Uterus (tissue), 3 donors: ENCODE measurements at regions not wholly inside any gene's neighbourhood (a gene's known extent, or its start where the extent isn't known, plus 50 kb on each side); places are given as distances from the start of the nearest gene placed in this dataset.

Source experiments
- DNase-seq, 2 donors: peaks; one replicate each; pipeline ENCODE4 v3.0.0-alpha.2; 2019 to 2020
- H3K27ac ChIP-seq, 2 donors: fragments of 200-600 bp; sonication (generic); 1 replicate in 1 of 2; 2 replicates in 1 of 2; pipeline ENCODE4 v1.5.1; 2016 to 2018
- H3K27me3 ChIP-seq, 2 donors: fragments of 200-600 bp; sonication (generic); one replicate each; pipeline ENCODE4 v1.5.1; 2018 to 2019; ENCODE audit warnings: control low read depth in 1 of 2
- H3K36me3 ChIP-seq, 2 donors: fragments of 200-600 bp; sonication (generic); one replicate each; pipeline ENCODE4 v1.5.1; 2019; ENCODE audit warnings: control low read depth in 1 of 2
- H3K4me1 ChIP-seq, 2 donors: fragments of 200-600 bp; sonication (generic); one replicate each; pipeline ENCODE4 v1.5.1; 2018 to 2019; ENCODE audit warnings: control low read depth in 1 of 2
- H3K4me3 ChIP-seq, 2 donors: fragments of 200-600 bp; sonication (generic); 1 replicate in 1 of 2; 2 replicates in 1 of 2; pipeline ENCODE4 v1.5.1; 2018 to 2019; ENCODE audit warnings: mild to moderate bottlenecking in 1 of 2
- H3K9me3 ChIP-seq, 2 donors: fragments of 200-600 bp; sonication (generic); one replicate each; pipeline ENCODE4 v1.5.1; 2019; ENCODE audit warnings: control low read depth in 1 of 2
- POLR2A ChIP-seq, 2 donors: fragments of 450-650 bp; IDR thresholded peaks; one replicate each; pipeline ENCODE4 v1.6.1; 2016; ENCODE audit warnings: antibody characterized with exemption in 2 of 2, mild to moderate bottlenecking in 1 of 2, moderate library complexity in 1 of 2
- intact Hi-C: fragments of 100-400 bp; cut with DNase I; formaldehyde crosslinking; loops from one replicate; pipeline ENCODE4 v1.15.1; 2023; ENCODE audit warnings: low total_unique reads
- TF ChIP-seq, protein P1 (sequence below), 4 experiments: fragments of 200-600 bp in 2 of 4; fragments of 450-650 bp in 2 of 4; sonication (generic) in 2 of 4; IDR thresholded peaks; one replicate each; pipeline ENCODE4 v1.5.1; 2016 to 2019; ENCODE audit warnings: antibody characterized with exemption in 4 of 4, mild to moderate bottlenecking in 2 of 4, moderate library complexity in 1 of 4
- donor health status: DM: yes; HTN: yes; CAD: no.

DNA sequence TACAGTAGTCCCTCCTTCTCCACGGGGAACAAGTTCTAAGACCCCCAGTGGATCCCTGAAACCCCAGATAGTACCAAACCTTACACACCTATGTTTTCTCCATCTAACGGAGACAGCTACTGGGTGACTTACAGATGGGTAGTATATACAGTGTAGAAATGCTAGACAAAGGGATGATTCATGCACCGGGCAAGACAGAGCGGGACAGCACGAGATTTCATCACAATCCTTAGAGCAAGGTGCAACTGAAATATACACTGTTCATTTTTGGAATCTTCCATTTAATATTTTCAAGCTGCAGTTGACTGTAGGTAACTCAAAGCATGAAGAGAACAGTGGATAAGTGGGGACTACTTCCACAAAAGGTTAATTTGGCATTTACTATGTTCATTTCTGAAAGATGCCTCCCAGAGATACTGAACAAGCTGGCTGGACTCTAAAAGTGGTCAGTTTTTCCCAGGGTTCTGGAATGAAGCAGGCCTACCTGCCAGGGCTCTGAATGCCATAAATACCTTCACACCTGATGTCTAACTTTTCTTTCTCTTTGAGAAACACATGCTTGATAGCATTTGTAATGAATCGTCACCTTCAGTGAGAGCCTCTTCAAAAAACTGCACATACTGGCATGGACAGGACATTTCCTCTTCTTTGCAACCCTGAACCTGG is 127.7 kb upstream of the FOXN3 start:
- DNase-seq, result no peak
- Histone ChIP-seq H3K4me3 (no peak overlapping the region), H3K36me3 (no peaks in the 10 kb centered on the region), H3K4me1 (no peaks in the 10 kb centered on the region), H3K27me3 (no peaks in the 10 kb centered on the region), H3K9me3 (no peaks in the 10 kb centered on the region), H3K27ac (no peak overlapping the region)
- intact Hi-C loops, result no loop called here
- TF ChIP-seq, protein P1, sequence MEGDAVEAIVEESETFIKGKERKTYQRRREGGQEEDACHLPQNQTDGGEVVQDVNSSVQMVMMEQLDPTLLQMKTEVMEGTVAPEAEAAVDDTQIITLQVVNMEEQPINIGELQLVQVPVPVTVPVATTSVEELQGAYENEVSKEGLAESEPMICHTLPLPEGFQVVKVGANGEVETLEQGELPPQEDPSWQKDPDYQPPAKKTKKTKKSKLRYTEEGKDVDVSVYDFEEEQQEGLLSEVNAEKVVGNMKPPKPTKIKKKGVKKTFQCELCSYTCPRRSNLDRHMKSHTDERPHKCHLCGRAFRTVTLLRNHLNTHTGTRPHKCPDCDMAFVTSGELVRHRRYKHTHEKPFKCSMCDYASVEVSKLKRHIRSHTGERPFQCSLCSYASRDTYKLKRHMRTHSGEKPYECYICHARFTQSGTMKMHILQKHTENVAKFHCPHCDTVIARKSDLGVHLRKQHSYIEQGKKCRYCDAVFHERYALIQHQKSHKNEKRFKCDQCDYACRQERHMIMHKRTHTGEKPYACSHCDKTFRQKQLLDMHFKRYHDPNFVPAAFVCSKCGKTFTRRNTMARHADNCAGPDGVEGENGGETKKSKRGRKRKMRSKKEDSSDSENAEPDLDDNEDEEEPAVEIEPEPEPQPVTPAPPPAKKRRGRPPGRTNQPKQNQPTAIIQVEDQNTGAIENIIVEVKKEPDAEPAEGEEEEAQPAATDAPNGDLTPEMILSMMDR (IDR thresholded peaks at IDR 0.05), result no peak
- TF ChIP-seq POLR2A (IDR thresholded peaks at IDR 0.05), result no peak

DNA sequence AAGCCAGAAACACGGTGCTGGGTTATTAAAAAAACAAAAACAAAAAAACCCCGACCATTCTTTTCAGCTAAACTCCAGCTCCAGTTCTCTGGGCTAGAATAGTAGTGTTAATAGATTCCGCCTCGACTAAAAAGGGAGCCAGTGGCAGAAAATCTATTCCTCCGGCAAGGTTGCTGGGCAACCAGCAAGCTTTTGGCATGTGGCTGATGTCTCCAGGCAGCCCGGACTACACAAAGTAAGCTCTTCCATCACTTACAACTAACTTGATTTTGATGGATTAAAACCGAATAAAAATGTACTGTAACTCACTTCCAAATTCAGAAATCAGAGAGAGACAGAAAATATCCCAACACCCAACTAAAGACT is 126.4 kb upstream of the FOXN3 start:
- H3K4me3 ChIP-seq, result no peak overlapping the region
- intact Hi-C loops, result no loop called here
- no peaks in the 10 kb centered on the region for H3K4me1 ChIP-seq
- H3K36me3 ChIP-seq, result no peaks in the 10 kb centered on the region
- H3K27ac ChIP-seq, result no peak overlapping the region
- peak in 1 of 2 donors; percentile 24 for DNase-seq
- H3K27me3 ChIP-seq, result no peaks in the 10 kb centered on the region
- no peak for TF ChIP-seq POLR2A (IDR thresholded peaks at IDR 0.05)
- TF ChIP-seq, protein P1 (IDR thresholded peaks at IDR 0.05), result no peak
- H3K9me3 ChIP-seq, result no peaks in the 10 kb centered on the region

DNA sequence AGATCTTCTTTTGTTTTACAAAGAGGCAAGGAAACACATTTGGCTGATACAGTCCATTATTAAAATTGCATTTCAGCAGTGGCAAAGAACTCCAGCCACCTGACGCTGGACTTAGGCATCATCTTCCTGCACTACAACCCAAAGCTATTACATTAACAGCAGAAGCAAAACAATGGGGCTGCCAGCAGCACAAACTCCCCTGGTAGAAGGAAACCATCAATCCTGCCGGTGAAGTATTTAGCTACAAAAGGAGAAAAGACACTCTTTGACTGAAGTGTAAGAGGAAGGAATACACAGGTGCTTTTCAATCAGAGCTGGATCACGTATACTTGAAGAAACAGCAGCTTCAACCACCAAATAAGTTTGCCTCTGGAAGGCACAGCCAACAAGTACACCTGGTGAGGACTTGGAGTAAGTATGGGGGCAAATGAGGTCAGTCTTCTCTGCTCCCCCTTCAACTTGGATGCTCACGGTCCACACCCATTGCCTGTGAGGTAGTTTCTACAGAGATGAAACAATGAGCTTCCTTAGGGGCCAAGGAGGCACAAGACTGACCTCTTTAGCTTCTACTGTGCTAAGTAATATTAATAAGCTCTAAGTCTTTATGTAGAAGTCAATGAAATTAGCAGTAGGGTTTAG is 125.9 kb upstream of the FOXN3 start:
- TF ChIP-seq POLR2A (IDR thresholded peaks at IDR 0.05), result no peak
- TF ChIP-seq, protein P1 (IDR thresholded peaks at IDR 0.05), result no peak
- no peak for DNase-seq
- H3K36me3 ChIP-seq, result no peaks in the 10 kb centered on the region
- intact Hi-C loops, result no loop called here
- H3K27me3 ChIP-seq, result no peaks in the 10 kb centered on the region
- no peak overlapping the region for H3K27ac ChIP-seq
- no peaks in the 10 kb centered on the region for H3K4me1 ChIP-seq
- H3K4me3 ChIP-seq, result no peak overlapping the region
- H3K9me3 ChIP-seq, result no peaks in the 10 kb centered on the region

DNA sequence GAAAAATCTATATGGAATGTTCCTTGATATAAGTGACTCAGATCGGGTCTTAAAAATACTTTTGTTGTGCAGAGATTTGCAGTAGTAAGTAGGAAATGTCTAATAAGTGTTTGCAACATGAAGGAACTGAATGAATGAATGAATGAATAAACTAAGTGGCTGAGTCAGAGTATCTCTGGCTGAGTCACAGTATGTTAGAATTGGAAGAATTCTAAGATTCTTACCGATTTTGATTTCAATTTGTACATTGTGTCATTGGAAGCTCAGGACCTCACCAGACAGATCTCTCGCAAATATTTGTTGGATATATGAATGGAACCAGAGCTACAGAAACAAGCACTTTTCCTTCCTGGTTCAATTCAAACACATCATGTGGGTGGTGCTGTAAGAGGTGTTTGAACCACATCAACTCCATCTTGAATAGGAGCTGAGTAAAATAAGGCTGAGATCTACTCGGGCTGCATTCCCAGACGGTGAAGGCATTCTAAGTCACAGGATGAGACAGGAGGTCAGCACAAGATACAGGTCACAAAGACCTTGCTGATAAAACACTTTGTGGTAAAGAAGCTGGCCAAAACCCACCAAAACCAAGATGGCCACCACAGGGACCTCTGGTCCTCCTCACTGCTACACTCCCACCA is 123.9 kb upstream of the FOXN3 start:
- TF ChIP-seq, protein P1 (IDR thresholded peaks at IDR 0.05), result no peak
- TF ChIP-seq POLR2A (IDR thresholded peaks at IDR 0.05), result no peak
- intact Hi-C loops, result no loop called here

More for the DNA sequence above, 123.9 kb upstream of the FOXN3 start:
- no peak overlapping the region for H3K4me3 ChIP-seq
- no peaks in the 10 kb centered on the region for H3K9me3 ChIP-seq
- no peaks in the 10 kb centered on the region for H3K36me3 ChIP-seq
- no peaks in the 10 kb centered on the region for H3K27me3 ChIP-seq
- DNase-seq, result no peak
- H3K4me1 ChIP-seq, result no peaks in the 10 kb centered on the region
- no peak overlapping the region for H3K27ac ChIP-seq
